ENCODE measurements at regions not wholly inside any gene's neighbourhood (a gene's known extent, or its start where the extent isn't known, plus 50 kb on each side); places are given as distances from the start of the nearest gene placed in this dataset.

DNA sequence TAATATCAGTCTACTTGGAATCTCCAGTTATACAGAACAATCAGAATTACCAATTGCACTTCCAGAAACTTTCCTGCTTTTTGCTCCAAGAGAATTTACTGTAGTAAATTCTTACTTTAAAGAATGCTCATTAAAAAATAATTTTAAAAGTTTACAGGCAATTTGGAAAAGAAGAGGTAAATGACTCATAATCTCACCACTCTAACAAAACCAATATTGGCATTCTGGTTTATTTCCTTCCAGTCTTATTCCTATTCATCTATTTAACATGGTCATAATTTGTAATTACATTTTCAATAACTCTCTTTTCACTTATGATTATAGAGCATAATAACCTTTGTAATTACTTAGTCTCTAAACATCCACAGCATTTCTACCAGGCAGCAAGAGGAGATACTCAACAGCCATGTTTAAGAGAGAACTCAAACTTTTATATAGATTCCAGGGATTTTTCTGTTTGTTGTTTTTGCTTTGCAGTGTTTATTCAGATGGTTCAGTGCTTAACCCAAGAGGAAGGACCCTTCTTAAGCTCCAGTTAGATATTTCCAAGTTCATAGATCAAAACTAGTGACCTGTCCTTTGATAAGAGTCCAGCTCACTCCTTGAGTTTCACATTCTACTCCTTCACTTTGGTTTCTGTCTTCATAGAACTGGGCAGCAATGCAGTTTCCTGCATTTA, 464.7 kb downstream of the TXNL1 start:
- Mint-ChIP-seq H3K9me3 (no peaks in the 10 kb centered on the region), H3K27ac (no peak overlapping the region), H3K27me3 (no peaks in the 10 kb centered on the region), H3K36me3 (no peaks in the 10 kb centered on the region), H3K4me1 (ENCODE audit: low read depth) (no peaks in the 10 kb centered on the region), H3K4me3 (no peak overlapping the region)
- intact Hi-C loops (cut with micrococcal nuclease): no loop called here
- ChIA-PET POLR2A (no interaction called here), CTCF (no interaction called here)
- no peak for DNase-seq

DNA sequence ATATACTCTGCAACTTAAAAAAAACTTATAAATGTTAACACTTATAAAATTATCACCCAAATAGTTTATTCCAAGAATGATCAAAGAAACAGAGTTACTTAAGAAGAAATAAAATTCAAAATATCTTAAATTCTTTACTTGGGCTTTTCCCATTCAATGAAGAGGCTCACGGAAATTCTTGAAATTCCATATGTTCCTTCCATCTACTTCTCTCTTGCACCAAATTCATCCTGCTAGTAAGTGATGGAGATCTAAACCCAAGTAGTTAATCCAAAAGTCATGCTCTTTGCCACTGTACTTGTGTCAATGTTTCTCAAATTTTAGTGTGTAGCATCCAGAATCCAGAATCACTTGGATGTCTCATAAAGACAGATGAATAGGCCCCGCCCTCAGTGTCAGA, 465.9 kb downstream of the TXNL1 start:
- no peak overlapping the region for H3K4me3 Mint-ChIP-seq
- no peaks in the 10 kb centered on the region for H3K9me3 Mint-ChIP-seq
- no peaks in the 10 kb centered on the region for H3K4me1 Mint-ChIP-seq (ENCODE audit: low read depth)
- H3K36me3 Mint-ChIP-seq: no peaks in the 10 kb centered on the region
- H3K27me3 Mint-ChIP-seq: no peaks in the 10 kb centered on the region
- POLR2A ChIA-PET: no interaction called here
- CTCF ChIA-PET: no interaction called here
- DNase-seq: no peak
- intact Hi-C loops (cut with micrococcal nuclease): no loop called here
- H3K27ac Mint-ChIP-seq: no peak overlapping the region

DNA sequence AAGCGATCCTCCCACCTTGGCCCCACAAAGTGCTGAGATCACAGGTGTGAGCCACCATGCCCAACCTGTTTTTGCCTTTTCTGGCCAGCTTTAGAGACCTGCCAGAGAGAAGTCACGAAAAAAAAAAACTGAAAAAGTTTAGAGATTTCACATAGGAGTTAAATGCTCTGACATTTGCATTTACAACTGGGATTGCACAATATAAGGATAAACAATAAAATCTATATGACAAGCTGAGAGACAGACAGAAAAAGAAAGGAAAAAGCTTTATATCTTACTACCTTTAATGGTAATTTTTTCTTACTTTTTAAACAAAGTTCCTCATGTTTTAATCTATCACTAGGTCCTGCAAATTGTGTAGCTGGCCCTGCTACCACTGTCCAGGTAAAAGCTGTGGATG, 466.5 kb downstream of the TXNL1 start:
- H3K36me3 Mint-ChIP-seq: no peaks in the 10 kb centered on the region
- H3K27ac Mint-ChIP-seq: no peak overlapping the region
- ChIA-PET CTCF (no interaction called here), POLR2A (no interaction called here)
- H3K9me3 Mint-ChIP-seq: no peaks in the 10 kb centered on the region
- no peak for DNase-seq
- H3K4me3 Mint-ChIP-seq: no peak overlapping the region
- no peaks in the 10 kb centered on the region for H3K4me1 Mint-ChIP-seq (ENCODE audit: low read depth)
- no peaks in the 10 kb centered on the region for H3K27me3 Mint-ChIP-seq
- intact Hi-C loops (cut with micrococcal nuclease): no loop called here

DNA sequence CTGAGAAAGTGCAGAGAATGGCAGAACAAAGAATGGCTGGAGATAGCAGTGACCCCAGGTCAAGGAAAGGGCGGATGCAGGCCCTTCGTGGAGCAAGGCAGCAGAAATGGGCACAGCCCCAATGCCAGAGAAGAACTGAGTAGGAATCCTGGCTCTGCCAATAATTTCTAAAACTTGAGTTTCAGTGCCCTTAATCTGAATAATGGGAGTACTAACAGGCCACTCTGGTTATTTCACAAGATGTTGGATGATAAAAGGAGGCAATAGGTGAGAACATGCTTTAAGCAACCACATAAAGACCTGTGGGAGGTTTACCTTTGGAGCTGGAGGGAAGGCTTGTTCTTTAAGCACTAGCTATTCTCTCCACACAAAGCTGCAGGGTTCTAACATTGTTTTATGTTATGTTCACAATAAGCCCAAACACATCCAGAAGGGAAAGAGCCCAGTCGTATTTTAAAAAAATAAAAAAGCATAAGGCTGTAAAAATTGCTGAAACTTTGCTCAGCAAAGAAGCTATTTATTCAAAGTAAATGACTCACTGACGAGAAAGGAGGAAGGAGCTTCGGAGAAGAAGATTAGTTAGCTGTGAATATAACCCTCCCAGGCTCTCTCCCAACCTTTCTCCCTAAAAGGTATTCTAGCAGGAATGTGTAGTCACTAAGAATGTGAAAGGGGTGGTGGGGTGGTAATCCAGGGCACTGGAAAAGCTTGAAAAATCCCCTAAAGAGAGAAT, 470.2 kb downstream of the TXNL1 start:
- Mint-ChIP-seq H3K9me3 (no peaks in the 10 kb centered on the region), H3K4me1 (ENCODE audit: low read depth) (no peaks in the 10 kb centered on the region), H3K4me3 (no peak overlapping the region), H3K36me3 (no peaks in the 10 kb centered on the region), H3K27me3 (no peaks in the 10 kb centered on the region), H3K27ac (no peak overlapping the region)
- intact Hi-C loops (cut with micrococcal nuclease): no loop called here
- no peak for DNase-seq
- ChIA-PET CTCF (no interaction called here), POLR2A (no interaction called here)

DNA sequence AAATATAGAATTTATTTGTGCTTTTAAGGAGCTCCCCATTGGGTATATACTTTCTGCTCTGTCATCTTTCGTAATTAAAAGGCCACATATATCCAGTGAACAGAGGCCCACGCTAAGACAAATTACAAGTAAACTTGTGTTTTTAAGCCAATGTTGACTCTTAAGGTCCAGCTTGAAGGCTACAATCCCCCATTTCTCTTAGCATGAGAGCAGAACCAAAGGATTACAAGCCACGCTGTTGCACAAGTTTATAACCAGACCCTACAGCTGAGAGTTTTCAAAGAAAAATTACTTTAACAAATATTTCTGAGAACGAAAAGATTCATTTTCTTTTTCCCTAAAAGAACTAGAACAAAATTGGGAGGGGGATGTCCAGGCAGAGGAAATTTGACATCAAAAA, 471.0 kb downstream of the TXNL1 start:
- no peak for DNase-seq
- Mint-ChIP-seq H3K4me1 (ENCODE audit: low read depth) (no peaks in the 10 kb centered on the region), H3K9me3 (no peaks in the 10 kb centered on the region), H3K27me3 (no peaks in the 10 kb centered on the region), H3K27ac (no peak overlapping the region), H3K36me3 (no peaks in the 10 kb centered on the region), H3K4me3 (no peak overlapping the region)
- ChIA-PET POLR2A (no interaction called here), CTCF (no interaction called here)
- intact Hi-C loops (cut with micrococcal nuclease): no loop called here

DNA sequence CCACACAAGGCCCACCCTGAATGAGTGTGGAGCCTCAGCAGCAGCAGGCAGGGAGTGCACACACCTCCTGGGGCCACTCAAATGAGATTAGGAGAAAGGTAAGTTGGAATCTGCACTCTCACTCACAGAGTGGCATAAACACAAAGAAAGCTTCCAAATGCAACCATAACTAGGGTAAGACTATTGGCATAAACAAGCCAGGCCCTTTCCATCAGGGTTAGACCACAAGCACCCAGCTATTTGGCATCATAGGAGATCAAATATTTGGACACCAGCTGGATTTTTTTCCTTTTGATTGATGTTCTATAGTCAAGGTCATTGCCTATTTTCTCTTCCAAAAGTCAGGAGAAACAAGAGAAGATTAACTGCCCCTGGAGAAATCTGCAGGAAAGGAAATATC, 471.5 kb downstream of the TXNL1 start:
- no peaks in the 10 kb centered on the region for H3K27me3 Mint-ChIP-seq
- H3K36me3 Mint-ChIP-seq: no peaks in the 10 kb centered on the region
- intact Hi-C loops (cut with micrococcal nuclease): no loop called here
- H3K27ac Mint-ChIP-seq: no peak overlapping the region
- no peak for DNase-seq
- POLR2A ChIA-PET: no interaction called here
- H3K4me3 Mint-ChIP-seq: no peak overlapping the region
- H3K4me1 Mint-ChIP-seq (ENCODE audit: low read depth): no peaks in the 10 kb centered on the region
- CTCF ChIA-PET: no interaction called here
- no peaks in the 10 kb centered on the region for H3K9me3 Mint-ChIP-seq

DNA sequence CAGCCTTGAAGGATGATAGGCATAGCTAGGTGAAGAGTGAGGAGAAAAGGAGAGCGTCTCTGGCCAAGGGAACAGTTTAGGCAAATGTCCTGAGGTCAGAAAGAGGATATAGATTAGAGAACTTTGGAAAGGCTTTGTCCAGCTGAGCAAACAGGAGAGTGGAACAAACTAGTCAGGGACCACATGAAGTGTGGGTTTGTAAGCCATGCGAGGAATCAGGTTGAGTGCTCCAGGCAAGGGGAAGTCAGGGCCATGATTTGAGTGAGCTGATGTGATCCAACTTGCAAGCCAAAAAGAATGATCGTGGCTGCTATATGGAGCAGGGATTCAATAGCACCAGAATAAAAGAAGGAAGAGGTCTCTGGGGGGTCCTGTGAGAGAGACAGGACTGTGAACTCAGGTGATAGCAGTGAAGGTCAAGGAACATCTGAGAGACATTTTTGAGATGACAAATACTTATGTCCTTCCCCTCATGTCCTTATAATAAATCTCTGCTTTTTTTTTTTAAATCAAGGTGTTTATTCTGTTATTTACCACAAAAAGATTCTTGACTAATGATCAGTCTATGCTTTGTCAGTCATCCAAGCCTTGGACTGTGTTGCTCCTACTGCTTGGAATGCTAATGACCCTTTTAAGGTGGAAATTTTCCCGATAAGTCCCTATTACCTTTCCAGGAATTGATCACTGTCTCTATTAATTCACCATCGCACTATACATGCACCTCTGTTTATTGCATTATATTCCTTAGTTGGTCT, 472.6 kb downstream of the TXNL1 start:
- CTCF ChIA-PET: no interaction called here
- H3K27ac Mint-ChIP-seq: no peak overlapping the region
- H3K27me3 Mint-ChIP-seq: no peaks in the 10 kb centered on the region
- H3K36me3 Mint-ChIP-seq: no peaks in the 10 kb centered on the region
- no peak overlapping the region for H3K4me3 Mint-ChIP-seq
- no peaks in the 10 kb centered on the region for H3K9me3 Mint-ChIP-seq
- intact Hi-C loops (cut with micrococcal nuclease): no loop called here
- no peak for DNase-seq
- no peaks in the 10 kb centered on the region for H3K4me1 Mint-ChIP-seq (ENCODE audit: low read depth)
- POLR2A ChIA-PET: no interaction called here

DNA sequence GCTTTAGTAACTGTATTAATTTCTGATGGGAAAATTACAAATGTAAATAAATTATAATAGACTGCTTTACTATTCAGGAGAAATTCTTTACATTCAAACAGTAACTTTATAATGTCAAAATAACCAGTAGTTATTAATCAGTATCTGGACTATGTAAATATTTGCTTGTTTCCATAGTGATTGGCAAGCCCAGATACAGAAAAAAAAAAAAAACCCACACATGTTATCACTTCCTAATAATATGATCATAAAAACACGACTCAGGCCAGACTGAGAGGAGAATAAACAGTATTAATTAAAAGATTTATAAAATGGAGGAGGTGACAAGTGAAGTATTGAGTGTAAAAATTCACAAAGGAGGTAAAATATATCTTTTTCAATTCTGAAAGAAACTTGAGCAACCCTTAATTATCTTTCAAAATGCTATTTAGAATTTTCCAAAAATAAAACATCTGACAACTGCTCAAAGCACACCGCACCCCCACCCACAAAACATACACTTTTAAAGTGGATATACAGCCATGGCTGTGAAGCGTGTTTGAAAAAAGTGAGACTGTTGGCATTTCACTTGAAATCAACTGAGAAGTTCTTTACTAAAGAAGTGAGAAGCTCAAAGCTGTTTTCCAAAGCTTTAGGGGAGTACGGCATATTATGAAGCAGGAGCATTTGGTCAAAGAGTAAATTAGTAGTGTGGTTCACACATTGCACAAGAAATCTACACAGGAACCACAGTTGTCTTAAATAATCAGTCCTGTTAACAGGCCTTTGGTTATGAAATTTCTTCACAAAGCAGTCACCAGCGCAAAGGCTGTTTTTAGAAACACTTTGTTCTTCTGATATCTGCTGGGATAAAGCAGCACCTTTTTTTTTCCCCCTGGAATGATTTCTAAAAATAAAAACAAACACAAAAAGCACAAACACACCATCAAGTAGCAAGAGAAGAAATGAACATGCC, 475.8 kb downstream of the TXNL1 start:
- POLR2A ChIA-PET: no interaction called here
- intact Hi-C loops (cut with micrococcal nuclease): no loop called here
- H3K36me3 Mint-ChIP-seq: no peaks in the 10 kb centered on the region
- no peaks in the 10 kb centered on the region for H3K4me1 Mint-ChIP-seq (ENCODE audit: low read depth)
- H3K9me3 Mint-ChIP-seq: no peaks in the 10 kb centered on the region
- CTCF ChIA-PET: no interaction called here
- no peak overlapping the region for H3K27ac Mint-ChIP-seq
- H3K27me3 Mint-ChIP-seq: no peaks in the 10 kb centered on the region
- no peak overlapping the region for H3K4me3 Mint-ChIP-seq
- no peak for DNase-seq

DNA sequence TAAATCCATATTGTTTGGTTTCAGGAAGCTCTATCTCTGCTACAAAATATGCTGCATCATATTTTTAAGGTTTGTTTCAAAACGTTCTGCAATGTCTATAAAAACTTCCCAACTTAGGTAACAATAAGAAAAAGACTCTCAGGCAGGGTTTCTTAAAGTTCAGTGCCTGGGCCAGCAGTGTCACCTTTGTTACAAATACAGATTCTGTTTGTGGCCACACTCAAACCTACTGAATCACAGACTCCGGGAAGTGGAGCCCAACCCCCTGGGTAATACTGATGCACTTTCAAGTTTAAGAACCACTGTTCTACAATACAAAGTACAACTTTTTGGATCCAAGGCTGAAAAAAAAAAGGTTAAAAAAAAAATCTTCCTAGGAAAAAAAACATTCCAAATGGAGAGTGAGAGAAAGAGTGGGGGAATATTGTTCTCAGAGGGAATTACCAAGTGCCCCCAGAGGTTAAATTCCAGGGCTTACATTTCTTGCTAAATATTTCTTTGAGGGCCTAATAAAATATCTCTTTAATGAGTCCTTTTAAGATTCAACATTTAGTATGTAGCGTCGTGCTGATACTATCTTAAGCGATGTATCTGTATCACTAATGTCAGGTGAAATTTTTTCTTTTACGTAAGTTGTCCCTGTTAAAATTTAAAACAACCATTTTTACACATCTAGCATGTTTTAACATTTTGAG, 476.7 kb downstream of the TXNL1 start:
- Mint-ChIP-seq H3K36me3 (no peaks in the 10 kb centered on the region), H3K4me3 (no peak overlapping the region), H3K4me1 (ENCODE audit: low read depth) (no peaks in the 10 kb centered on the region), H3K9me3 (peaks cover under 1% of the 10 kb centered on the region), H3K27ac (no peak overlapping the region), H3K27me3 (no peaks in the 10 kb centered on the region)
- ChIA-PET CTCF (no interaction called here), POLR2A (no interaction called here)
- intact Hi-C loops (cut with micrococcal nuclease): no loop called here
- DNase-seq: no peak

DNA sequence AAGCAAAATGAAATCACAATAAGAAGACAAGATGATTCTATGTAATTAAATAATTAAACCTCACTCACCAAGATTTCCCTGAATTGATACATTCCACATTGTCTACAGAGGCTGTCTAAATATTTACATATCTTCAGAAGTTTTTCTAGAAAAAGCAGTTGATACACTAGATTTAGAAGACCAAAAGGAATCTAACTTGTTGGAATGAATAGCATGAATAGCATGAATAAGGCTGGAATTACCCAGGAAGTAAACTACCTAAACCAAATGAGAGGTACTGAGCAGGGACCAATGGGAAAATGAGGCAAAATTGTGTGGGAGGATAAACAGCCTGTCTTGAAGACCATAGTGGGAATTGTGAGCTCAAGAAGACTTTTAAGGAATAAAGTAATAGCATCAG, 479.7 kb downstream of the TXNL1 start:
- no peak overlapping the region for H3K4me3 Mint-ChIP-seq
- CTCF ChIA-PET: no interaction called here
- peaks cover 4% of the 10 kb centered on the region for H3K9me3 Mint-ChIP-seq

DNA sequence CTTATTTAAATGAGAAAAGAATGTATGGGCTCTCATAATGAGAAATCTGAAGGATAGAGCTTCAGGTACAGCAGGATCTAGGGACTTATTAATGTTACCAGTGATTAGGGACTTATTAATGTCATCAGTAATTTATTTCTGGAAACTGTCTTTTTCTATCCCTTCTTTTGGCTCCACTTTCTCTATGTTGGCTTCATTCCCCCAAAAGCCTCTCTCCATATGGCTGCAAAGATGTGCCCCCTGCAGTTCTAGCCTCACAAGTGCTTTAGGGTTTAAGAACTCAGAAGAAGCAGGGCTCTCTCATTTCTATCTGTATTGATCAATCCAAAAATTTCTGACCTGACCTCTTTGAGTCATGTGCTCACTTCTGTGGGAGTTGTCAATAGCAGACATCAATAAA, 480.9 kb downstream of the TXNL1 start:
- H3K27me3 Mint-ChIP-seq: no peaks in the 10 kb centered on the region
- ChIA-PET CTCF (no interaction called here), POLR2A (no interaction called here)
- H3K27ac Mint-ChIP-seq: no peak overlapping the region
- DNase-seq: no peak
- no peaks in the 10 kb centered on the region for H3K36me3 Mint-ChIP-seq
- peaks cover 4% of the 10 kb centered on the region for H3K9me3 Mint-ChIP-seq
- no peak overlapping the region for H3K4me3 Mint-ChIP-seq
- intact Hi-C loops (cut with micrococcal nuclease): no loop called here
- no peaks in the 10 kb centered on the region for H3K4me1 Mint-ChIP-seq (ENCODE audit: low read depth)

More for the DNA sequence above, 479.7 kb downstream of the TXNL1 start:
- intact Hi-C loops (cut with micrococcal nuclease): no loop called here
- no peak overlapping the region for H3K27ac Mint-ChIP-seq
- H3K36me3 Mint-ChIP-seq: no peaks in the 10 kb centered on the region
- POLR2A ChIA-PET: no interaction called here
- no peaks in the 10 kb centered on the region for H3K27me3 Mint-ChIP-seq
- H3K4me1 Mint-ChIP-seq (ENCODE audit: low read depth): no peaks in the 10 kb centered on the region
- DNase-seq: no peak
